ENCODE measurements at regions not wholly inside any gene's neighbourhood (a gene's known extent, or its start where the extent isn't known, plus 50 kb on each side); places are given as distances from the start of the nearest gene placed in this dataset.

DNA sequence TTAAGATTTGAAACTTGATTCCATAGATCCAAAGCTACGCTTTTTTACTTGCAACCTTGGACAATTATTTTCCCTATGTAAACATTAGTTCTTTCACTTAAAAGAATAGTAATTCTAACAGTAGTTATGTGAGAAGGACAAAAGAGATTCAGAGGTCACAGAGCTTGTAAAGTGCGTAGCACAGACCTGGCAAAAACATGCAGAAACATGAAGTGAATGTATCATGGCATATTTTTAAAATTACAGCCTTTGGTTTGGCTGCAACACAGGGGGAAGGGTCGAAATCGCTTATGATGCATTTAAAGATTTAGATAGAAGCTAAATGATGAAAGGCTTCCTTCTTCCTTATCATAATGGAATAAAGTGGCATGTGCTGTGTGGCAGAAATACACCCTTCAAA is 1068.8 kb downstream of the ARAP2 start:
- Histone ChIP-seq H3K9me3 (ENCODE audit: control insufficient read depth, low read length) (no peaks in the 10 kb centered on the region), H3K4me3 (ENCODE audit: extremely low read depth, insufficient read depth, low read length, poor library complexity, severe bottlenecking) (no peak overlapping the region), H3K4me1 (ENCODE audit: control insufficient read depth, insufficient read depth, low read length, poor library complexity, severe bottlenecking) (no peaks in the 10 kb centered on the region), H3K27ac (ENCODE audit: low read depth, low read length, severe bottlenecking) (no peak overlapping the region), H3K36me3 (ENCODE audit: control insufficient read depth, insufficient read depth, low read length) (no peaks in the 10 kb centered on the region)
- WGBS, 2 experiments (ENCODE audit: insufficient coverage in 2 of 2) = 77 to 82% methylated on average over 1 to 2 of the region's 4 CpGs

- no peaks in the 10 kb centered on the region for H3K36me3 ChIP-seq (ENCODE audit: control insufficient read depth, insufficient read depth, low read length)
- no peaks in the 10 kb centered on the region for H3K9me3 ChIP-seq (ENCODE audit: control insufficient read depth, low read length)
- H3K27ac ChIP-seq (ENCODE audit: low read depth, low read length, severe bottlenecking) = no peak overlapping the region
- 67% methylated on average over 2 of the region's 2 CpGs; no CpG with 5 or more reads in 1 of the 2 experiments for WGBS, 2 experiments (ENCODE audit: insufficient coverage in 2 of 2)
- H3K4me3 ChIP-seq (ENCODE audit: extremely low read depth, insufficient read depth, low read length, poor library complexity, severe bottlenecking) = no peak overlapping the region
- H3K4me1 ChIP-seq (ENCODE audit: control insufficient read depth, insufficient read depth, low read length, poor library complexity, severe bottlenecking) = no peaks in the 10 kb centered on the region
Measured at GRCh38 chr4:35175894-35176293, 1068.4 kb downstream of the ARAP2 start.

DNA sequence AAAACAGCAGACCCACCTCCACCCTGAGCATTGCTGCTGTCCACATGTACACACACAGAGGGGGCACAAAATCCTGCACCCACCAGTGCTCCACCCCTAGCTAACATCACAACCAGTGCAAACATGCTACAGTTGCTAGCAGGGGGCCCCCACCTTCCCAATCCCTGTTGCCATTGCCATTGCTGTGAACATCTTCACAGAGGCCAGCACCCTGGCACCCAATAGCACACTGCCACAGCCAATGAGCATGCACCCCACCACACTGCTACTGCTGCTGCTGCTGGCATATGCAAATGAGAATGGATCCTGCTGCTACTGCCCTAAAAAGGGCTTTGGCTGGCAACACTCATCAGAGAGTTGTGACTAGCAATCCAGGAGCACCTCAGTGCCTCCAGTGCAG is 1061.9 kb downstream of the ARAP2 start:
- H3K4me3 ChIP-seq (ENCODE audit: extremely low read depth, insufficient read depth, low read length, poor library complexity, severe bottlenecking) = no peak overlapping the region
- no peaks in the 10 kb centered on the region for H3K9me3 ChIP-seq (ENCODE audit: control insufficient read depth, low read length)
- H3K27ac ChIP-seq (ENCODE audit: low read depth, low read length, severe bottlenecking) = no peak overlapping the region
- no peaks in the 10 kb centered on the region for H3K4me1 ChIP-seq (ENCODE audit: control insufficient read depth, insufficient read depth, low read length, poor library complexity, severe bottlenecking)
- H3K36me3 ChIP-seq (ENCODE audit: control insufficient read depth, insufficient read depth, low read length) = no peaks in the 10 kb centered on the region

DNA sequence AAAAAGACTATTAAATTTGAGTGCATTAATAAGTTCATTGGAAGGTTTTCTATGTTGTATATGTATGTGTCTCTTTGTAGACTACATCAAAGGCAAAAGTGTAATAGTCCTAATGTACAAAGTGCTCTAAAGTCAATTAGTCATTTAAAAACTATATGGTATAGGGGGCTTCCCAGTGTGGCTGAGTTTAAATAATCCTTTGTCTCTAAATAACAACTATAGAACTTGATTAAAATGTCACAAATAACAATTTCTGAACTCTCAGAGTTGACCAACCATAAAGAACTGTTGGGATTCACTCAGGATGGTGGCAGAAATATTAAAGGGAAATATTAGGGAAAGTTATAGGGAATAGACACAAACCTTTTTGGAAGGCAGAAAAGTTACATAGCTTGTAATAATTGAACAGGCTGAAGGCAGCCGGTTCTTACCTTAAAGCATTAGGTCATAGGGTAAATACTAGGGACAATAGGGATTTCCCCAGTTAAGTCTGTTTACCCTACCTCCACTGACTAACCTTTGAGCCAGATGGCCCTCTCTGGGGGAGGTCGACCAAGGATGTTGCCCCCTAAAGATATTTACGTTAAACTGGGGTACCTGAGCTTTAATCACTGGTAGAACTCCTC is 1054.2 kb downstream of the ARAP2 start:
- H3K4me1 ChIP-seq (ENCODE audit: control insufficient read depth, insufficient read depth, low read length, poor library complexity, severe bottlenecking) = no peaks in the 10 kb centered on the region
- H3K27ac ChIP-seq (ENCODE audit: low read depth, low read length, severe bottlenecking) = no peak overlapping the region
- 67 to 86% methylated on average over 1 to 2 of the region's 3 CpGs for WGBS, 2 experiments (ENCODE audit: insufficient coverage in 2 of 2)
- no peaks in the 10 kb centered on the region for H3K9me3 ChIP-seq (ENCODE audit: control insufficient read depth, low read length)
- H3K36me3 ChIP-seq (ENCODE audit: control insufficient read depth, insufficient read depth, low read length) = no peaks in the 10 kb centered on the region
- H3K4me3 ChIP-seq (ENCODE audit: extremely low read depth, insufficient read depth, low read length, poor library complexity, severe bottlenecking) = no peak overlapping the region

DNA sequence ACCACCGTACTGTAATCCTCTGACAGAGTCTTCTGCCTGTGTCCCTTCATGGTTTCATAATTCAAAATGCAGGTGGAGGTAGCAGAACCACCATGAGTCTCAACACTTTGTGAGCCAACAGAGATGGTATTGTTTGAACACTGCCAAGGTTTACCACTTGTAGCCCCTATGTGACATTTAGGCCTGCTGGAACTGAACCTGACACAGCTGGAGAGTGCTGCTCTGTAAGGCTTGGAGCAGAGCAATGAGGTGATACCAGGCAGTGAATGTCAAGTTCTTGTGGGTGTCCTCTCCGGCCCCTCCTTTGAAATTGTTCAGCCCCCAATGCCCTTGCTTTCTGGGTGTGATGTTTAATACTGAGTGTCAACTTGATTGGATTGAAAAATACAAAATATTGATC is 1042.9 kb downstream of the ARAP2 start:
- Histone ChIP-seq H3K27ac (ENCODE audit: low read depth, low read length, severe bottlenecking) (no peak overlapping the region), H3K9me3 (ENCODE audit: control insufficient read depth, low read length) (no peaks in the 10 kb centered on the region), H3K36me3 (ENCODE audit: control insufficient read depth, insufficient read depth, low read length) (no peaks in the 10 kb centered on the region), H3K4me3 (ENCODE audit: extremely low read depth, insufficient read depth, low read length, poor library complexity, severe bottlenecking) (no peak overlapping the region), H3K4me1 (ENCODE audit: control insufficient read depth, insufficient read depth, low read length, poor library complexity, severe bottlenecking) (no peaks in the 10 kb centered on the region)
- WGBS, 2 experiments (ENCODE audit: insufficient coverage in 2 of 2) = 90% methylated on average over 1 of the region's 2 CpGs; no CpG with 5 or more reads in 1 of the 2 experiments

DNA sequence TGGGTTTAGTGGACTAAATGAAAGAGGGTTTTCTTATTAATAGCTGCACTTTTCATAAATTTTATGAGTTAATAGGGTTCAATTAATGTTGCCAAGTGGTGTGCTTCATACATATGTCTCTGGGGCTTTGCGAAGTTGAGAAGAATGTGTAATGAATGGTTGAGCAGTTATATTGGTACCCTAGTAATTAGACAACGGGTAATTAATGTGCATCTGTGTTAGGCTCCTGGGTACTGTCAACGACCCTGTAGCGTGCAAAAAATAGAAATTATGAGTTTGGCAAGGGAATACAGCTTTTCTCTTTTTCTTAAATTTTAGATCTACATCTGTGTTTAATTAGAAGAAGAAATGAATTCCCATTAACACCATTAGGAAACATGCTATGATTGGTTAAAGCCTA is 1027.7 kb downstream of the ARAP2 start:
- Histone ChIP-seq H3K27ac (ENCODE audit: low read depth, low read length, severe bottlenecking) (no peak overlapping the region), H3K9me3 (ENCODE audit: control insufficient read depth, low read length) (no peaks in the 10 kb centered on the region), H3K36me3 (ENCODE audit: control insufficient read depth, insufficient read depth, low read length) (no peaks in the 10 kb centered on the region), H3K4me1 (ENCODE audit: control insufficient read depth, insufficient read depth, low read length, poor library complexity, severe bottlenecking) (no peaks in the 10 kb centered on the region), H3K4me3 (ENCODE audit: extremely low read depth, insufficient read depth, low read length, poor library complexity, severe bottlenecking) (no peak overlapping the region)
- WGBS, 2 experiments (ENCODE audit: insufficient coverage in 2 of 2) = 83 to 100% methylated on average over 2 of the region's 4 CpGs

- no CpG with 5 or more reads among the region's 1 CpG for WGBS, 2 experiments (ENCODE audit: insufficient coverage in 2 of 2)
- H3K4me1 ChIP-seq (ENCODE audit: control insufficient read depth, insufficient read depth, low read length, poor library complexity, severe bottlenecking) = no peaks in the 10 kb centered on the region
- no peaks in the 10 kb centered on the region for H3K9me3 ChIP-seq (ENCODE audit: control insufficient read depth, low read length)
- H3K27ac ChIP-seq (ENCODE audit: low read depth, low read length, severe bottlenecking) = no peak overlapping the region
- H3K36me3 ChIP-seq (ENCODE audit: control insufficient read depth, insufficient read depth, low read length) = no peaks in the 10 kb centered on the region
- H3K4me3 ChIP-seq (ENCODE audit: extremely low read depth, insufficient read depth, low read length, poor library complexity, severe bottlenecking) = no peak overlapping the region
Measured at GRCh38 chr4:35217331-35217730, 1027.0 kb downstream of the ARAP2 start.

- H3K9me3 ChIP-seq (ENCODE audit: control insufficient read depth, low read length) = no peaks in the 10 kb centered on the region
- H3K36me3 ChIP-seq (ENCODE audit: control insufficient read depth, insufficient read depth, low read length) = no peaks in the 10 kb centered on the region
- peak overlapping the region; percentile 43 for H3K27ac ChIP-seq (ENCODE audit: low read depth, low read length, severe bottlenecking)
- no CpG with 5 or more reads among the region's 1 CpG for WGBS, 2 experiments (ENCODE audit: insufficient coverage in 2 of 2)
- no peak overlapping the region for H3K4me3 ChIP-seq (ENCODE audit: extremely low read depth, insufficient read depth, low read length, poor library complexity, severe bottlenecking)
- H3K4me1 ChIP-seq (ENCODE audit: control insufficient read depth, insufficient read depth, low read length, poor library complexity, severe bottlenecking) = no peaks in the 10 kb centered on the region
Measured at GRCh38 chr4:35228313-35228712, 1016.0 kb downstream of the ARAP2 start.

DNA sequence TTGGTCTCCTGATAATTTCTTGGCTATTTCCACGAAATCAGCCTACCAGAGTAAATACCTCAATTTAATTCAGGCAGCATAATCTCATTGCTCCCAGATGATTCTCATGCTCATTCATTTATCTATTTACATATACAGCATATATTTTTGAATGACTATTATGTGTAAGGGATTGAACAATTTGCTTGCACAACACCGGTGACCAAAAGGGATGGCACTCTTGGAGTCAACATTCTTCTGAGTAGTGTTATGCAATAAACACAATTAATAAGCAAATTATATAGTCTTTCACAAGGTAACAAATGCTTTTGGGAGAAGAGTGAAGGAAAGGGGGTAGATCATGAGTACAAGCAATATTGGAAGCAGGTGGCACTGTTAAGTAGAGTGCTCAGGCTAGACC is 1015.3 kb downstream of the ARAP2 start:
- Histone ChIP-seq H3K4me3 (ENCODE audit: extremely low read depth, insufficient read depth, low read length, poor library complexity, severe bottlenecking) (no peak overlapping the region), H3K36me3 (ENCODE audit: control insufficient read depth, insufficient read depth, low read length) (no peaks in the 10 kb centered on the region), H3K4me1 (ENCODE audit: control insufficient read depth, insufficient read depth, low read length, poor library complexity, severe bottlenecking) (no peaks in the 10 kb centered on the region), H3K27ac (ENCODE audit: low read depth, low read length, severe bottlenecking) (no peak overlapping the region), H3K9me3 (ENCODE audit: control insufficient read depth, low read length) (no peaks in the 10 kb centered on the region)
- no CpG with 5 or more reads among the region's 2 CpGs for whole genome bisulfite sequencing, 2 experiments (ENCODE audit: insufficient coverage in 2 of 2)

DNA sequence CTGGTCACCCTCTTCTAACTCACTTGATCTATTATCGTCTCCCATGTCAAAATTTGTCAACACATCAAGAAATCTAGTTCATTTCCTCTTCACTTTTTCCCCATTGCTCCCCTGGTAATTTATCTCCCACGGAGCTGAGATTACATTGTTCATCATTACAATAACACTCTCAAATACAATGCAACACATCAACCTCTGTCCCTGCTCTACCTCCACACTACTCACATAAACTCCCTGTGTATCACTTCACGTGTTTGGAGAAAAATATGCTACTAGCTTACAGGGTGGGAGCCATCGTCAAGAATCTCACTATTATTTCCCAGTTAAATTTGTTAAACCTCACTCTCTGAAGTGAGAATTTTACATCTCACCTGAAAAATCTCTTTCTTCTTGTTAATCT is 1006.4 kb downstream of the ARAP2 start:
- no peaks in the 10 kb centered on the region for H3K36me3 ChIP-seq (ENCODE audit: control insufficient read depth, insufficient read depth, low read length)
- no peak overlapping the region for H3K27ac ChIP-seq (ENCODE audit: low read depth, low read length, severe bottlenecking)
- WGBS, 2 experiments (ENCODE audit: insufficient coverage in 2 of 2) = 87 to 88% methylated on average over 2 to 3 of the region's 4 CpGs
- H3K4me3 ChIP-seq (ENCODE audit: extremely low read depth, insufficient read depth, low read length, poor library complexity, severe bottlenecking) = no peak overlapping the region
- no peaks in the 10 kb centered on the region for H3K4me1 ChIP-seq (ENCODE audit: control insufficient read depth, insufficient read depth, low read length, poor library complexity, severe bottlenecking)
- H3K9me3 ChIP-seq (ENCODE audit: control insufficient read depth, low read length) = no peaks in the 10 kb centered on the region

DNA sequence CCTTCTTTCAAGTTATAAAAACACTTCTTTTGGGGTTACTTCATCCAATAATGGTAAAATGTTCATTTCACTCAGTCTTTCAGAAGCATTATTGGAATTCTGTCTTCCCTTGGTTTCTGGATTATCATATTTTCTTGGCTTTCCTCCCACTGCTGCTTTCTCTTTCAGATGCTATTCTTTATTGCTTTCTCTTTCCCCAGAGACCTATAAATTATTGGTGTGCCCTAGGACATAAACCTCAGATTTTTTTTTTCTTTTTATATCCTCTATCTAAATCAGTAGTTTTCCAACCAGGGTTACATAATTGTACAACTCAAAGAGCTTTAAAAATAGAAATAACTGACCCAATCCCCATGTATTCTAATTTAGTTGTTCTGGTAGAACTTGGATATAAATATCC is 1005.5 kb downstream of the ARAP2 start:
- Histone ChIP-seq H3K36me3 (ENCODE audit: control insufficient read depth, insufficient read depth, low read length) (no peaks in the 10 kb centered on the region), H3K9me3 (ENCODE audit: control insufficient read depth, low read length) (no peaks in the 10 kb centered on the region), H3K4me3 (ENCODE audit: extremely low read depth, insufficient read depth, low read length, poor library complexity, severe bottlenecking) (no peak overlapping the region), H3K27ac (ENCODE audit: low read depth, low read length, severe bottlenecking) (no peak overlapping the region), H3K4me1 (ENCODE audit: control insufficient read depth, insufficient read depth, low read length, poor library complexity, severe bottlenecking) (no peaks in the 10 kb centered on the region)

Measured in mesodermal cell (in vitro differentiated cells).